H9 (cell line): ENCODE measurements at regions not wholly inside any gene's neighbourhood (a gene's known extent, or its start where the extent isn't known, plus 50 kb on each side); places are given as distances from the start of the nearest gene placed in this dataset.

Source experiments
- DNase-seq: peaks from one replicate; pipeline ENCODE4 v3.0.0-alpha.2; 2017
- H2AFZ ChIP-seq: one replicate; pipeline ENCODE4 v1.6.1; 2013; ENCODE audit warnings: mild to moderate bottlenecking, low read length, control low read depth, moderate library complexity
- H2AK5ac ChIP-seq: 2 replicates; pipeline ENCODE4 v1.6.1; 2013; ENCODE audit warnings: low read length, control low read depth, mixed read lengths; ENCODE audit not compliant: insufficient read length
- H2BK120ac ChIP-seq: one replicate; pipeline ENCODE4 v1.6.1; 2013; ENCODE audit warnings: low read depth, mild to moderate bottlenecking, low read length, control low read depth, inconsistent platforms; ENCODE audit not compliant: poor library complexity, severe bottlenecking
- H2BK12ac ChIP-seq: 2 replicates; pipeline ENCODE4 v1.6.1; 2013; ENCODE audit warnings: low read length, control low read depth, mixed read lengths, low read depth; ENCODE audit not compliant: insufficient read length
- H2BK15ac ChIP-seq: 2 replicates; pipeline ENCODE4 v1.6.1; 2013; ENCODE audit warnings: low read depth, low read length, control low read depth
- H2BK20ac ChIP-seq: one replicate; pipeline ENCODE4 v1.6.1; 2013; ENCODE audit warnings: low read depth, mild to moderate bottlenecking, low read length, control low read depth, inconsistent platforms; ENCODE audit not compliant: poor library complexity, severe bottlenecking
- H2BK5ac ChIP-seq: 2 replicates; pipeline ENCODE4 v1.6.1; 2013; ENCODE audit warnings: low read length, control low read depth, mixed read lengths; ENCODE audit not compliant: insufficient read length
- H3K14ac ChIP-seq: 2 replicates; pipeline ENCODE4 v1.6.1; 2013; ENCODE audit warnings: low read length, control low read depth; ENCODE audit not compliant: insufficient read depth
- H3K18ac ChIP-seq: 2 replicates; pipeline ENCODE4 v1.6.1; 2013; ENCODE audit warnings: low read depth, mild to moderate bottlenecking, mixed read lengths, low read length, control low read depth; ENCODE audit not compliant: insufficient read length
- H3K23ac ChIP-seq: 2 replicates; pipeline ENCODE4 v1.6.1; 2013; ENCODE audit warnings: low read length, control low read depth, mixed read lengths, low read depth; ENCODE audit not compliant: insufficient read length
- H3K23me2 ChIP-seq: 2 replicates; pipeline ENCODE4 v1.6.1; 2013; ENCODE audit warnings: low read depth, mild to moderate bottlenecking, mixed read lengths, low read length, control low read depth; ENCODE audit not compliant: insufficient read length, poor library complexity, severe bottlenecking
- H3K27ac ChIP-seq: 2 replicates; pipeline ENCODE4 v1.5.1; 2013; ENCODE audit warnings: low read length, control low read depth, mixed read lengths, low read depth; ENCODE audit not compliant: insufficient read length
- H3K27me3 ChIP-seq: 2 replicates; pipeline ENCODE4 v1.6.1; 2013; ENCODE audit warnings: low read length, control low read depth, inconsistent platforms; ENCODE audit not compliant: insufficient read depth
- H3K4ac ChIP-seq: 2 replicates; pipeline ENCODE4 v1.6.1; 2013; ENCODE audit warnings: low read depth, mild to moderate bottlenecking, control low read depth, inconsistent platforms, low read length, moderate library complexity
- H3K4me1 ChIP-seq: 2 replicates; pipeline ENCODE4 v1.6.1; 2013; ENCODE audit warnings: low read length, control low read depth, inconsistent platforms; ENCODE audit not compliant: insufficient read depth
- H3K4me2 ChIP-seq: 2 replicates; pipeline ENCODE4 v1.6.1; 2013; ENCODE audit warnings: low read length, control low read depth, mixed read lengths; ENCODE audit not compliant: insufficient read length, insufficient read depth
- H3K56ac ChIP-seq: 2 replicates; pipeline ENCODE4 v1.6.1; 2013; ENCODE audit warnings: low read depth, mild to moderate bottlenecking, mixed read lengths, low read length, control low read depth; ENCODE audit not compliant: insufficient read length
- H3K79me1 ChIP-seq: 2 replicates; pipeline ENCODE4 v1.6.1; 2013; ENCODE audit warnings: low read depth, mild to moderate bottlenecking, moderate library complexity, low read length, control low read depth, inconsistent platforms; ENCODE audit not compliant: insufficient read depth, poor library complexity, severe bottlenecking
- H3K79me2 ChIP-seq: 2 replicates; pipeline ENCODE4 v1.6.1; 2013; ENCODE audit warnings: low read length, control low read depth, inconsistent platforms; ENCODE audit not compliant: insufficient read depth
- H3K9ac ChIP-seq: 2 replicates; pipeline ENCODE4 v1.6.1; 2013; ENCODE audit warnings: low read length, control low read depth, mixed read lengths; ENCODE audit not compliant: insufficient read length; ENCODE audit errors: extremely low read depth
- H3K9me3 ChIP-seq: one replicate; pipeline ENCODE4 v1.6.1; 2013; ENCODE audit warnings: low read depth, low read length, inconsistent platforms; ENCODE audit not compliant: control insufficient read depth
- H3T11ph ChIP-seq: one replicate; pipeline ENCODE4 v1.6.1; 2013; ENCODE audit warnings: mild to moderate bottlenecking, low read length, control low read depth, inconsistent platforms
- H4K20me1 ChIP-seq: one replicate; pipeline ENCODE4 v1.6.1; 2013; ENCODE audit not compliant: control insufficient read depth, insufficient read length, insufficient read depth
- H4K5ac ChIP-seq: 2 replicates; pipeline ENCODE4 v1.6.1; 2013; ENCODE audit warnings: low read depth, mild to moderate bottlenecking, mixed read lengths, low read length, control low read depth; ENCODE audit not compliant: insufficient read length
- H4K8ac ChIP-seq: replicated peaks from 2 replicates; pipeline ENCODE4 v1.6.1; 2013; ENCODE audit warnings: low read length, control low read depth, mixed read lengths, low read depth; ENCODE audit not compliant: insufficient read length
- H4K91ac ChIP-seq: 2 replicates; pipeline ENCODE4 v1.6.1; 2013; ENCODE audit warnings: low read depth, mild to moderate bottlenecking, moderate library complexity, mixed read lengths, low read length, control low read depth; ENCODE audit not compliant: insufficient read length
- H3K27ac Mint-ChIP-seq, 3 experiments: 2 replicates in 2 of 3; 3 replicates in 1 of 3; pipeline ENCODE4 v1.8.0; 2020 to 2021; ENCODE audit warnings: mixed read lengths in 3 of 3, mild to moderate bottlenecking in 1 of 3, moderate library complexity in 1 of 3
- H3K27me3 Mint-ChIP-seq: 2 replicates; pipeline ENCODE4 v1.8.0; 2021; ENCODE audit warnings: low read depth, mild to moderate bottlenecking, moderate library complexity, mixed read lengths
- H3K36me3 Mint-ChIP-seq, 3 experiments: 2 replicates in 2 of 3; 3 replicates in 1 of 3; pipeline ENCODE4 v1.8.0; 2020 to 2021; ENCODE audit warnings: low read depth in 3 of 3, mixed read lengths in 3 of 3; ENCODE audit not compliant: insufficient read depth in 1 of 3
- H3K4me1 Mint-ChIP-seq, 2 experiments: 2 replicates each; pipeline ENCODE4 v1.8.0; 2020; ENCODE audit warnings: mixed read lengths in 2 of 2
- H3K4me3 Mint-ChIP-seq, 2 experiments: 2 replicates in 1 of 2; 3 replicates in 1 of 2; pipeline ENCODE4 v1.8.0; 2020 to 2021; ENCODE audit warnings: mild to moderate bottlenecking in 2 of 2, mixed read lengths in 2 of 2, moderate library complexity in 1 of 2
- H3K9me3 Mint-ChIP-seq, 2 experiments: 2 replicates in 1 of 2; 3 replicates in 1 of 2; pipeline ENCODE4 v1.8.0; 2020; ENCODE audit warnings: mild to moderate bottlenecking in 2 of 2, mixed read lengths in 2 of 2, moderate library complexity in 1 of 2
- WGBS: extraction: QIAGEN DNeasy Blood & Tissue Kit; methylation state at CpG from one replicate; pipeline ENCODE4 v1.1.7; 2013; ENCODE audit warnings: missing lambda C conversion rate, low lambda C conversion rate, mixed read lengths; ENCODE audit not compliant: insufficient read length; ENCODE audit errors: extremely low coverage; 5-methylcytosine and 5-hydroxymethylcytosine counted together
- TF ChIP-seq, protein P1 (sequence below): fragments of 200-600 bp; sonication (generic); conservative IDR thresholded peaks from 3 replicates; pipeline ENCODE4 v1.8.0; 2021; ENCODE audit warnings: antibody characterized with exemption, mild to moderate bottlenecking

DNA sequence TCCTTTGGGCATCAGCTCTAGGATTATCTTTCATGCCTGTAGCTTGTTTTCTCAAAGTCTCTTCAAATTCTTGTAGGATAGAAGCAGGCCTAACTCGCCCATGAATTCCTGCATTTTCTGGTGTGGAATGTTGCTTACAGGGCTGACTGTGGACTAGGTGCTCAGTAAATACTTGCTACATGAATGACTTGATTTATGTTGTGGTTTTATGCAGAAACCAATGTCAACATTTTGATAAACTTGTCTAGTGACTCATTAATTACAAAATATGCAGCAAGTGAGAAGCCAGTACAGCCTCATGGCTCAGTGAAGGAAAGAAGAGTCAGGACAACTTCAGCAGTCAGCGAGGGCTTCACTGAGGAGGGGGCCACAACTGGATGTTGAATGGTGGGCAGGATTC is 110.6 kb upstream of the SIX2 start:
- H3K27ac ChIP-seq: no peak overlapping the region
- H3K27ac Mint-ChIP-seq: no peak overlapping the region
- no peak overlapping the region for H3K4me3 Mint-ChIP-seq

More for the DNA sequence above, 110.6 kb upstream of the SIX2 start:
- Histone ChIP-seq H4K20me1 (no peaks in the 10 kb centered on the region), H2AFZ (no peak overlapping the region), H3K9ac (no peak overlapping the region), H4K5ac (no peak overlapping the region), H3K23me2 (no peaks in the 10 kb centered on the region), H3K4me2 (no peak overlapping the region), H3K18ac (no peak overlapping the region), H3K79me2 (no peaks in the 10 kb centered on the region), H3K23ac (no peak overlapping the region), H2BK20ac (no peak overlapping the region), H2BK12ac (no peak overlapping the region), H3K56ac (no peak overlapping the region), H3K27me3 (peaks cover 3% of the 10 kb centered on the region; the same call in 1 of the 2 replicates), H3K4ac (no peak overlapping the region), H2BK15ac (no peak overlapping the region), H3K4me1 (no peaks in the 10 kb centered on the region), H2BK120ac (no peak overlapping the region), H2AK5ac (no peak overlapping the region), H3K9me3 (no peaks in the 10 kb centered on the region), H3K79me1 (no peaks in the 10 kb centered on the region), H3T11ph (no peak overlapping the region), H4K91ac (no peak overlapping the region), H2BK5ac (no peak overlapping the region), H3K14ac (no peak overlapping the region), H4K8ac (no peak overlapping the region)
- Mint-ChIP-seq H3K4me1 (peaks cover 4 to 9% of the 10 kb centered on the region in 2 experiments; a peak in 2 of 4 replicates), H3K36me3 (no peaks in the 10 kb centered on the region), H3K9me3 (no peaks in the 10 kb centered on the region), H3K27me3 (no peaks in the 10 kb centered on the region)
- no peak for DNase-seq
- no CpG with 5 or more reads among the region's 2 CpGs for WGBS
- TF ChIP-seq, protein P1, sequence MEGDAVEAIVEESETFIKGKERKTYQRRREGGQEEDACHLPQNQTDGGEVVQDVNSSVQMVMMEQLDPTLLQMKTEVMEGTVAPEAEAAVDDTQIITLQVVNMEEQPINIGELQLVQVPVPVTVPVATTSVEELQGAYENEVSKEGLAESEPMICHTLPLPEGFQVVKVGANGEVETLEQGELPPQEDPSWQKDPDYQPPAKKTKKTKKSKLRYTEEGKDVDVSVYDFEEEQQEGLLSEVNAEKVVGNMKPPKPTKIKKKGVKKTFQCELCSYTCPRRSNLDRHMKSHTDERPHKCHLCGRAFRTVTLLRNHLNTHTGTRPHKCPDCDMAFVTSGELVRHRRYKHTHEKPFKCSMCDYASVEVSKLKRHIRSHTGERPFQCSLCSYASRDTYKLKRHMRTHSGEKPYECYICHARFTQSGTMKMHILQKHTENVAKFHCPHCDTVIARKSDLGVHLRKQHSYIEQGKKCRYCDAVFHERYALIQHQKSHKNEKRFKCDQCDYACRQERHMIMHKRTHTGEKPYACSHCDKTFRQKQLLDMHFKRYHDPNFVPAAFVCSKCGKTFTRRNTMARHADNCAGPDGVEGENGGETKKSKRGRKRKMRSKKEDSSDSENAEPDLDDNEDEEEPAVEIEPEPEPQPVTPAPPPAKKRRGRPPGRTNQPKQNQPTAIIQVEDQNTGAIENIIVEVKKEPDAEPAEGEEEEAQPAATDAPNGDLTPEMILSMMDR: no peak
